Osteoblast (primary cell): ENCODE measurements at regions not wholly inside any gene's neighbourhood (a gene's known extent, or its start where the extent isn't known, plus 50 kb on each side); places are given as distances from the start of the nearest gene placed in this dataset.

Source experiments
- DNase-seq: peaks from one replicate; pipeline ENCODE4 v3.0.0; 2011; ENCODE audit warnings: low spot score, mixed read lengths; ENCODE audit not compliant: insufficient read length; ENCODE audit errors: missing footprints
- H2AFZ ChIP-seq: 2 replicates; pipeline ENCODE4 v1.6.0; 2011; ENCODE audit warnings: mild to moderate bottlenecking, low read length
- H3K27ac ChIP-seq: 2 replicates; pipeline ENCODE4 v1.5.1; 2011; ENCODE audit warnings: mild to moderate bottlenecking, low read depth, low read length, moderate library complexity
- H3K27me3 ChIP-seq: 2 replicates; pipeline ENCODE4 v1.6.0; 2012; ENCODE audit warnings: mild to moderate bottlenecking, control low read depth, inconsistent platforms, low read length, moderate library complexity; ENCODE audit not compliant: insufficient read depth
- H3K36me3 ChIP-seq: 2 replicates; pipeline ENCODE4 v1.5.1; 2011; ENCODE audit warnings: mild to moderate bottlenecking, low read length, control low read depth, moderate library complexity; ENCODE audit not compliant: insufficient read depth
- H3K4me1 ChIP-seq: 2 replicates; pipeline ENCODE4 v1.5.1; 2011; ENCODE audit warnings: mild to moderate bottlenecking, low read length, control low read depth, moderate library complexity; ENCODE audit not compliant: insufficient read depth
- H3K4me2 ChIP-seq: 2 replicates; pipeline ENCODE4 v1.6.0; 2011; ENCODE audit warnings: mild to moderate bottlenecking, low read length; ENCODE audit not compliant: insufficient read depth
- H3K4me3 ChIP-seq: fragments of 200-600 bp; sonication (generic); 3 replicates; pipeline ENCODE4 v1.5.1; 2012; ENCODE audit warnings: mild to moderate bottlenecking, low read length, inconsistent platforms; ENCODE audit not compliant: insufficient read depth
- H3K79me2 ChIP-seq: 2 replicates; pipeline ENCODE4 v1.6.0; 2012; ENCODE audit warnings: mild to moderate bottlenecking, low read length, control low read depth, inconsistent platforms; ENCODE audit not compliant: insufficient read depth
- H3K9me3 ChIP-seq: 2 replicates; pipeline ENCODE4 v1.5.1; 2011; ENCODE audit warnings: low read depth, low read length, control low read depth
- H4K20me1 ChIP-seq: 2 replicates; pipeline ENCODE4 v1.6.0; 2012; ENCODE audit warnings: mild to moderate bottlenecking, low read length, control low read depth; ENCODE audit not compliant: insufficient read depth
- TF ChIP-seq, protein P1 (sequence below): IDR thresholded peaks from 2 replicates; pipeline ENCODE4 v1.5.1; 2011; ENCODE audit warnings: mild to moderate bottlenecking, low read depth, low read length, moderate library complexity; ENCODE audit errors: extremely low read depth

DNA sequence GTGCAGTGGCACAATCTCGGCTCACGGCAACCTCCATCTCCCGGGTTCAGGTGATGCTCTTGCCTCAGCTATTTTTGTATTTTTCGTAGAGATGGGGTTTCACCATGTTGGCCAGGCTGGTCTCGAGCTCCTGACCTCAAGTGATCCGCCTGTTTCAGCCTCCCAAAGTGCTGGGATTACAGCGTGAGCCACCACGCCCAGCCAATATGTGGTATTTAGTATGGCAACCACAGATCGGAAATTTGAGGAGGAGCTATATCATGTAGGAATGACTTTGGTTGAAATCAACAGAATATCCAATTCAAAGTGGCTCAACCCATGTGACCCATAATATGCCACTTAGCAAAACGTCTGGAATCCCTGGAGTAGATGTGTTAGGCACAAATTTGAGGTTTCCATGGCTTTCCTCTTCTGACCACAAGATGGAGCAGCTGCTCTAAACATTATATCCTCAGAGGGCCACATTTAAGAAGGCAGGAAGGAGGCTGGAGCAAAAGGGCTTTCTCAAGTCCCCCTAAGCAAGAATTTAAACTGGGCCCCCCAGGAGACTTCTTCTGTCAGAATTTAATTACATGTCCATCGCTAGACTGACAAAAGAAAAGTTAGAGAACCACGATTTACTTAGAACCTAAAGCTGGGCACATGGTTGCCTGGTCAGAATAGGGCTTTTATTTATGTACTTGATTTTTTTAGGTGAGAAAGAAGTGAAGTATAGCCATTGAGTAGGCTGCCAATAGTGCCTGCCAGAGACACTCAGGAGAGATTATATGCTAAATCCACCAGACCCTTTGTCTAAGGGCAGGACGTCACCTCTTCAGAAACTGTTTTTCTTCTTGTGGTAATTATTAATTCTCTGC, 49.6 kb upstream of the ITSN2 start:
- Histone ChIP-seq H3K27ac (no peak overlapping the region), H3K36me3 (no peaks in the 10 kb centered on the region), H3K4me1 (no peaks in the 10 kb centered on the region), H3K9me3 (no peaks in the 10 kb centered on the region), H3K4me3 (no peak overlapping the region), H3K79me2 (no peaks in the 10 kb centered on the region), H2AFZ (no peak overlapping the region), H4K20me1 (no peaks in the 10 kb centered on the region), H3K4me2 (peak overlapping the region; percentile 25), H3K27me3 (no peaks in the 10 kb centered on the region)
- peak; percentile 92 for DNase-seq
- TF ChIP-seq, protein P1, sequence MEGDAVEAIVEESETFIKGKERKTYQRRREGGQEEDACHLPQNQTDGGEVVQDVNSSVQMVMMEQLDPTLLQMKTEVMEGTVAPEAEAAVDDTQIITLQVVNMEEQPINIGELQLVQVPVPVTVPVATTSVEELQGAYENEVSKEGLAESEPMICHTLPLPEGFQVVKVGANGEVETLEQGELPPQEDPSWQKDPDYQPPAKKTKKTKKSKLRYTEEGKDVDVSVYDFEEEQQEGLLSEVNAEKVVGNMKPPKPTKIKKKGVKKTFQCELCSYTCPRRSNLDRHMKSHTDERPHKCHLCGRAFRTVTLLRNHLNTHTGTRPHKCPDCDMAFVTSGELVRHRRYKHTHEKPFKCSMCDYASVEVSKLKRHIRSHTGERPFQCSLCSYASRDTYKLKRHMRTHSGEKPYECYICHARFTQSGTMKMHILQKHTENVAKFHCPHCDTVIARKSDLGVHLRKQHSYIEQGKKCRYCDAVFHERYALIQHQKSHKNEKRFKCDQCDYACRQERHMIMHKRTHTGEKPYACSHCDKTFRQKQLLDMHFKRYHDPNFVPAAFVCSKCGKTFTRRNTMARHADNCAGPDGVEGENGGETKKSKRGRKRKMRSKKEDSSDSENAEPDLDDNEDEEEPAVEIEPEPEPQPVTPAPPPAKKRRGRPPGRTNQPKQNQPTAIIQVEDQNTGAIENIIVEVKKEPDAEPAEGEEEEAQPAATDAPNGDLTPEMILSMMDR = peak; percentile 90
